Neural cell (in vitro differentiated cells): ENCODE measurements at regions not wholly inside any gene's neighbourhood (a gene's known extent, or its start where the extent isn't known, plus 50 kb on each side); places are given as distances from the start of the nearest gene placed in this dataset.

ENCODE experiments used
- H2AFZ ChIP-seq: fragments of 200-600, 300-800 bp; sonication (generic), shearing (Covaris generic); 2 replicates; pipeline ENCODE4 v1.6.0; 2014; ENCODE audit warnings: low read depth, mild to moderate bottlenecking, antibody characterized with exemption, low read length, moderate library complexity
- H3F3A ChIP-seq: fragments of 200-600 bp; shearing (Covaris generic); 2 replicates; pipeline ENCODE4 v1.6.1; 2016; ENCODE audit warnings: mild to moderate bottlenecking, moderate library complexity, mixed read lengths, antibody characterized with exemption, low read length; ENCODE audit not compliant: insufficient read depth, poor library complexity, severe bottlenecking
- H3K27ac ChIP-seq: fragments of 200-600, 300-800 bp; sonication (generic), shearing (Covaris generic); 2 replicates; pipeline ENCODE4 v1.5.1; 2014; ENCODE audit warnings: mild to moderate bottlenecking, low read length, moderate library complexity
- H3K27me3 ChIP-seq: fragments of 300-800, 200-600 bp; sonication (generic), shearing (Covaris generic); 2 replicates; pipeline ENCODE4 v1.6.0; 2014; ENCODE audit warnings: mild to moderate bottlenecking, low read depth, low read length, moderate library complexity; ENCODE audit not compliant: insufficient read depth
- H3K36me3 ChIP-seq: fragments of 300-800, 200-600 bp; sonication (generic), shearing (Covaris generic); 2 replicates; pipeline ENCODE4 v1.5.1; 2014; ENCODE audit warnings: mild to moderate bottlenecking, antibody characterized with exemption, low read length, moderate library complexity; ENCODE audit not compliant: insufficient read depth
- H3K4me2 ChIP-seq: fragments of 300-800, 200-600 bp; sonication (generic), shearing (Covaris generic); 2 replicates; pipeline ENCODE4 v1.6.0; 2014; ENCODE audit warnings: mild to moderate bottlenecking, low read length
- H3K4me3 ChIP-seq: fragments of 300-800, 200-600 bp; sonication (generic), shearing (Covaris generic); 2 replicates; pipeline ENCODE4 v1.5.1; 2014; ENCODE audit warnings: mild to moderate bottlenecking, low read length, moderate library complexity
- H3K79me2 ChIP-seq: fragments of 200-600 bp; shearing (Covaris generic); replicated peaks from 2 replicates; pipeline ENCODE4 v1.6.0; 2014; ENCODE audit warnings: mild to moderate bottlenecking, low read length, moderate library complexity; ENCODE audit not compliant: insufficient read depth
- H3K9ac ChIP-seq: fragments of 300-800, 200-600 bp; sonication (generic), shearing (Covaris generic); 2 replicates; pipeline ENCODE4 v1.6.1; 2016; ENCODE audit warnings: mild to moderate bottlenecking, low read length, mixed read lengths
- H3K9me2 ChIP-seq: fragments of 200-600 bp; shearing (Covaris generic); 2 replicates; pipeline ENCODE4 v1.6.1; 2016; ENCODE audit warnings: mild to moderate bottlenecking, low read length, mixed read lengths; ENCODE audit not compliant: insufficient read depth
- H3K9me3 ChIP-seq: fragments of 200-600, 300-800 bp; sonication (generic), shearing (Covaris generic); 2 replicates; pipeline ENCODE4 v1.6.1; 2016; ENCODE audit warnings: mild to moderate bottlenecking, mixed run types, low read length, moderate library complexity, mixed read lengths
- H4K20me1 ChIP-seq: fragments of 200-600 bp; shearing (Covaris generic); 2 replicates; pipeline ENCODE4 v1.6.1; 2016; ENCODE audit warnings: mild to moderate bottlenecking, mixed run types; ENCODE audit not compliant: insufficient read depth
- CTCF ChIP-seq: fragments of 450-650 bp; IDR thresholded peaks from 2 replicates; pipeline ENCODE4 v1.5.1; 2014; ENCODE audit warnings: antibody characterized with exemption, mild to moderate bottlenecking, moderate library complexity; ENCODE audit not compliant: poor library complexity, severe bottlenecking
- EP300 ChIP-seq: fragments of 450-650 bp; conservative IDR thresholded peaks from 2 replicates; pipeline ENCODE4 v1.6.1; 2014; ENCODE audit warnings: antibody characterized with exemption, mild to moderate bottlenecking, moderate library complexity; ENCODE audit not compliant: poor library complexity, severe bottlenecking
- EZH2 ChIP-seq: fragments of 200-600, 300-800 bp; shearing (Covaris generic), sonication (generic); IDR thresholded peaks from 2 replicates; pipeline ENCODE4 v1.6.1; 2014; ENCODE audit warnings: antibody characterized with exemption, low read length, borderline replicate concordance, mild to moderate bottlenecking; ENCODE audit not compliant: insufficient read depth, poor library complexity, severe bottlenecking
- MXI1 ChIP-seq: fragments of 450-650 bp; conservative IDR thresholded peaks from 2 replicates; pipeline ENCODE4 v1.6.1; 2014; ENCODE audit warnings: antibody characterized with exemption, mild to moderate bottlenecking; ENCODE audit not compliant: poor library complexity, severe bottlenecking
- POLR2AphosphoS5 ChIP-seq: IDR thresholded peaks from 2 replicates; pipeline ENCODE4 v1.6.1; 2012
- RAD21 ChIP-seq: fragments of 450-650 bp; conservative IDR thresholded peaks from 2 replicates; pipeline ENCODE4 v1.6.1; 2014; ENCODE audit warnings: antibody characterized with exemption, mild to moderate bottlenecking, moderate library complexity
- SMC3 ChIP-seq: fragments of 450-650 bp; conservative IDR thresholded peaks from 2 replicates; pipeline ENCODE4 v1.6.1; 2014; ENCODE audit warnings: antibody characterized with exemption, mild to moderate bottlenecking, moderate library complexity; ENCODE audit not compliant: poor library complexity
- TAF1 ChIP-seq: IDR thresholded peaks from 2 replicates; pipeline ENCODE4 v1.6.1; 2012; ENCODE audit warnings: low read depth
- TF ChIP-seq, protein P1 (sequence below): IDR thresholded peaks from 2 replicates; pipeline ENCODE4 v1.6.1; 2012; ENCODE audit warnings: borderline replicate concordance

DNA sequence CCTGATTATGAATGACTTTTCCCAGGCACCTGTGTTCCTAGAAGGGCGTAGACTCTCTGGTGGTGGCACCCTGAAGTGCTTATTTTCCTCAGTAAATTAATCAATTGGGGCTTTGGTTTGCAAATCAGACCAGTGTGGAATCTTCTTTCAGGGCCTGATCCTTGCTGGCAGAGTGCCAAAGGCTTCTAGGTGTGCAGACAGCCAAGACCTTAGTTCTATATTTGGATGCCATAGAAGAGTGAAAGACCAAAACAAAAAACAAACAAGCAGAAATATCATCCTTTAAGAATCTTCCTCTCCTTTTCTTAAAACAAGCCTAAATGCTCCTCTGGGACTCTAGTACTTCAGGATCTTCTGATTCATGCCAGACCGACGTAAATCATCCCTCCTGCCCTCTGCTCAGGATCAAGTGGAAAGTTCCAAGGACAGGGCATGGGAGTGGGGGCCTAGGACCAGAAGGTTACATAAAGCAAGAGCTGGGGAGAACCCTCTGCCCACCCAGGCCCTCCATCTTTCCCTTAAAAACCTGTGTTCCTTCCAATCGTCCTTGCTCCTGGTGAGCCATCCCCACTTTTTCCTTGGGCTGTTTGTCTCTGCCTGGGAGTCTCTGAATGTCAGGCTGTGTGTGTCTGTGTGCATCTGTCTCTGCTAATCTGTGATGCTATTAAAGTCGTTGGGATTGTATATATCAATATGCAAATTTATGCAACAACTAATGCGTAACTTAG, 70.5 kb upstream of the MYLIP start:
- H3F3A ChIP-seq: no peaks in the 10 kb centered on the region
- H3K9me3 ChIP-seq: no peaks in the 10 kb centered on the region
- no peaks in the 10 kb centered on the region for H3K36me3 ChIP-seq
- no peak overlapping the region for H3K9ac ChIP-seq
- H3K4me3 ChIP-seq: no peak overlapping the region
- H3K4me2 ChIP-seq: no peak overlapping the region
- H4K20me1 ChIP-seq: no peaks in the 10 kb centered on the region
- no peak overlapping the region for H2AFZ ChIP-seq
- H3K27me3 ChIP-seq: no peaks in the 10 kb centered on the region
- no peaks in the 10 kb centered on the region for H3K79me2 ChIP-seq
- H3K27ac ChIP-seq: no peak overlapping the region
- TF ChIP-seq TAF1 (no peak), MXI1 (no peak), EZH2 (no peak), CTCF (no peak), EP300 (no peak), POLR2AphosphoS5 (no peak), RAD21 (no peak), SMC3 (no peak)
- TF ChIP-seq, protein P1, sequence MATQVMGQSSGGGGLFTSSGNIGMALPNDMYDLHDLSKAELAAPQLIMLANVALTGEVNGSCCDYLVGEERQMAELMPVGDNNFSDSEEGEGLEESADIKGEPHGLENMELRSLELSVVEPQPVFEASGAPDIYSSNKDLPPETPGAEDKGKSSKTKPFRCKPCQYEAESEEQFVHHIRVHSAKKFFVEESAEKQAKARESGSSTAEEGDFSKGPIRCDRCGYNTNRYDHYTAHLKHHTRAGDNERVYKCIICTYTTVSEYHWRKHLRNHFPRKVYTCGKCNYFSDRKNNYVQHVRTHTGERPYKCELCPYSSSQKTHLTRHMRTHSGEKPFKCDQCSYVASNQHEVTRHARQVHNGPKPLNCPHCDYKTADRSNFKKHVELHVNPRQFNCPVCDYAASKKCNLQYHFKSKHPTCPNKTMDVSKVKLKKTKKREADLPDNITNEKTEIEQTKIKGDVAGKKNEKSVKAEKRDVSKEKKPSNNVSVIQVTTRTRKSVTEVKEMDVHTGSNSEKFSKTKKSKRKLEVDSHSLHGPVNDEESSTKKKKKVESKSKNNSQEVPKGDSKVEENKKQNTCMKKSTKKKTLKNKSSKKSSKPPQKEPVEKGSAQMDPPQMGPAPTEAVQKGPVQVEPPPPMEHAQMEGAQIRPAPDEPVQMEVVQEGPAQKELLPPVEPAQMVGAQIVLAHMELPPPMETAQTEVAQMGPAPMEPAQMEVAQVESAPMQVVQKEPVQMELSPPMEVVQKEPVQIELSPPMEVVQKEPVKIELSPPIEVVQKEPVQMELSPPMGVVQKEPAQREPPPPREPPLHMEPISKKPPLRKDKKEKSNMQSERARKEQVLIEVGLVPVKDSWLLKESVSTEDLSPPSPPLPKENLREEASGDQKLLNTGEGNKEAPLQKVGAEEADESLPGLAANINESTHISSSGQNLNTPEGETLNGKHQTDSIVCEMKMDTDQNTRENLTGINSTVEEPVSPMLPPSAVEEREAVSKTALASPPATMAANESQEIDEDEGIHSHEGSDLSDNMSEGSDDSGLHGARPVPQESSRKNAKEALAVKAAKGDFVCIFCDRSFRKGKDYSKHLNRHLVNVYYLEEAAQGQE: no peak
- H3K9me2 ChIP-seq: no peaks in the 10 kb centered on the region

GRCh38 chr6:16057446-16057845, 71.4 kb upstream of the MYLIP start:
- Histone ChIP-seq H4K20me1 (no peaks in the 10 kb centered on the region), H3K79me2 (no peaks in the 10 kb centered on the region), H3F3A (no peaks in the 10 kb centered on the region), H2AFZ (no peak overlapping the region), H3K9ac (no peak overlapping the region), H3K4me3 (no peak overlapping the region), H3K9me2 (no peaks in the 10 kb centered on the region), H3K9me3 (no peaks in the 10 kb centered on the region), H3K4me2 (no peak overlapping the region), H3K27ac (no peak overlapping the region), H3K27me3 (no peaks in the 10 kb centered on the region), H3K36me3 (no peaks in the 10 kb centered on the region)
- no peak for TF ChIP-seq SMC3
- TF ChIP-seq TAF1: no peak
- no peak for TF ChIP-seq MXI1
- TF ChIP-seq CTCF: no peak
- TF ChIP-seq EZH2: no peak
- no peak for TF ChIP-seq POLR2AphosphoS5
- TF ChIP-seq, protein P1: no peak
- no peak for TF ChIP-seq EP300
- TF ChIP-seq RAD21: no peak
